ENCODE measurements at regions not wholly inside any gene's neighbourhood (a gene's known extent, or its start where the extent isn't known, plus 50 kb on each side); places are given as distances from the start of the nearest gene placed in this dataset.
"Not testable (repeated sequence)": the region's sequence is repeated elsewhere in the genome, so short reads cannot be mapped to it uniquely, and the experiment has no call there.

- DNase-seq = no peak
Measured at GRCh38 chr1:194039578-194039977, 853.2 kb upstream of the B3GALT2 start.

GRCh38 chr1:194033646-194034045 is 847.2 kb upstream of the B3GALT2 start:
- no peak for DNase-seq

GRCh38 chr1:194028002-194028401 is 841.6 kb upstream of the B3GALT2 start:
- no peak for DNase-seq

- no peak for DNase-seq
Measured at GRCh38 chr1:194026422-194026821, 840.0 kb upstream of the B3GALT2 start.

GRCh38 chr1:194024659-194025058 is 838.2 kb upstream of the B3GALT2 start:
- no peak for DNase-seq

GRCh38 chr1:194014014-194014413 is 827.6 kb upstream of the B3GALT2 start:
- no peak for DNase-seq

- DNase-seq = no peak
Measured at GRCh38 chr1:194013561-194013960, 827.1 kb upstream of the B3GALT2 start.

GRCh38 chr1:194004146-194004545 is 817.7 kb upstream of the B3GALT2 start:
- no peak for DNase-seq

GRCh38 chr1:194001726-194002350 is 815.4 kb upstream of the B3GALT2 start:
- not testable (repeated sequence) for DNase-seq

- DNase-seq = no peak
Measured at GRCh38 chr1:193988885-193989284, 802.5 kb upstream of the B3GALT2 start.

- no peak for DNase-seq
Measured at GRCh38 chr1:193979219-193979618, 792.8 kb upstream of the B3GALT2 start.

GRCh38 chr1:193974286-193974798 is 787.9 kb upstream of the B3GALT2 start:
- no peak for DNase-seq

- no peak for DNase-seq
Measured at GRCh38 chr1:193973428-193973827, 787.0 kb upstream of the B3GALT2 start.

- DNase-seq = no peak
Measured at GRCh38 chr1:193971595-193971994, 785.2 kb upstream of the B3GALT2 start.

- no peak for DNase-seq
Measured at GRCh38 chr1:193960499-193960898, 774.1 kb upstream of the B3GALT2 start.

GRCh38 chr1:193960040-193960439 is 773.6 kb upstream of the B3GALT2 start:
- no peak for DNase-seq

- no peak for DNase-seq
Measured at GRCh38 chr1:193957556-193958095, 771.2 kb upstream of the B3GALT2 start.

GRCh38 chr1:193952778-193953374 is 766.5 kb upstream of the B3GALT2 start:
- DNase-seq = no peak

GRCh38 chr1:193951984-193952383 is 765.6 kb upstream of the B3GALT2 start:
- DNase-seq = no peak

GRCh38 chr1:193944454-193944853 is 758.0 kb upstream of the B3GALT2 start:
- DNase-seq = no peak

- no peak for DNase-seq
Measured at GRCh38 chr1:193940176-193940575, 753.8 kb upstream of the B3GALT2 start.

- no peak for DNase-seq
Measured at GRCh38 chr1:193939585-193939984, 753.2 kb upstream of the B3GALT2 start.

- no peak for DNase-seq
Measured at GRCh38 chr1:193937308-193937707, 750.9 kb upstream of the B3GALT2 start.

GRCh38 chr1:193932979-193933378 is 746.6 kb upstream of the B3GALT2 start:
- DNase-seq = no peak

- DNase-seq = no peak
Measured at GRCh38 chr1:193931356-193931755, 744.9 kb upstream of the B3GALT2 start.
